ENCODE measurements at regions not wholly inside any gene's neighbourhood (a gene's known extent, or its start where the extent isn't known, plus 50 kb on each side); places are given as distances from the start of the nearest gene placed in this dataset.

DNA sequence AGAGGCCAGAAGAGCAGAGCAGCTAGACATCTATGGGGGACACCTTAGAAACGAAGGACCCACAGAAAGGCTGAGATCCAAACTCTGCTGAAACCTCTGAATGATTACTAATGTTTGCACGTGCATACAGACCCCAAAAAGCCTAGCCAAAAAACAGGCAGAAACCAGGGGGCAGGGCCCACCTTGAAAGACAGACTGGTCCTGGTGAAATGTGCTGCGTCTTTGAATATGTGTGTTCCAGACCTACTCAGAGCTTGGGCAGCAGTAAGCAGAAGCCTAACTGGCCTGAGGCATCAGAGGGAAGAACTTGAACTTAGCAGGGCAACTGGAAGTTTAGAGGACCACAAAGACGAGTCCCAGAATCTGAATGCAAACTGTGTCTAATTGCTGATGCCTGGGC is 251.8 kb downstream of the TEX36 start:
- H3K27me3 ChIP-seq (ENCODE audit: low read depth): no peaks in the 10 kb centered on the region
- no peaks in the 10 kb centered on the region for H3K4me1 ChIP-seq
- intact Hi-C loops (cut with DNase I): no loop called here
- ATAC-seq: no peak
- no peak overlapping the region for H3K4me3 ChIP-seq
- no peak for DNase-seq
- no peaks in the 10 kb centered on the region for H3K9me3 ChIP-seq
- H3K27ac ChIP-seq: no peak overlapping the region
- H3K36me3 ChIP-seq: no peaks in the 10 kb centered on the region
- TF ChIP-seq, protein P1, sequence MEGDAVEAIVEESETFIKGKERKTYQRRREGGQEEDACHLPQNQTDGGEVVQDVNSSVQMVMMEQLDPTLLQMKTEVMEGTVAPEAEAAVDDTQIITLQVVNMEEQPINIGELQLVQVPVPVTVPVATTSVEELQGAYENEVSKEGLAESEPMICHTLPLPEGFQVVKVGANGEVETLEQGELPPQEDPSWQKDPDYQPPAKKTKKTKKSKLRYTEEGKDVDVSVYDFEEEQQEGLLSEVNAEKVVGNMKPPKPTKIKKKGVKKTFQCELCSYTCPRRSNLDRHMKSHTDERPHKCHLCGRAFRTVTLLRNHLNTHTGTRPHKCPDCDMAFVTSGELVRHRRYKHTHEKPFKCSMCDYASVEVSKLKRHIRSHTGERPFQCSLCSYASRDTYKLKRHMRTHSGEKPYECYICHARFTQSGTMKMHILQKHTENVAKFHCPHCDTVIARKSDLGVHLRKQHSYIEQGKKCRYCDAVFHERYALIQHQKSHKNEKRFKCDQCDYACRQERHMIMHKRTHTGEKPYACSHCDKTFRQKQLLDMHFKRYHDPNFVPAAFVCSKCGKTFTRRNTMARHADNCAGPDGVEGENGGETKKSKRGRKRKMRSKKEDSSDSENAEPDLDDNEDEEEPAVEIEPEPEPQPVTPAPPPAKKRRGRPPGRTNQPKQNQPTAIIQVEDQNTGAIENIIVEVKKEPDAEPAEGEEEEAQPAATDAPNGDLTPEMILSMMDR (IDR thresholded peaks at IDR 0.05): no peak

GRCh38 chr10:125428054-125428453 is 254.9 kb downstream of the TEX36 start:
- TF ChIP-seq, protein P1 (IDR thresholded peaks at IDR 0.05): no peak
- intact Hi-C loops (cut with DNase I): no loop called here
- no peak overlapping the region for H3K27ac ChIP-seq

DNA sequence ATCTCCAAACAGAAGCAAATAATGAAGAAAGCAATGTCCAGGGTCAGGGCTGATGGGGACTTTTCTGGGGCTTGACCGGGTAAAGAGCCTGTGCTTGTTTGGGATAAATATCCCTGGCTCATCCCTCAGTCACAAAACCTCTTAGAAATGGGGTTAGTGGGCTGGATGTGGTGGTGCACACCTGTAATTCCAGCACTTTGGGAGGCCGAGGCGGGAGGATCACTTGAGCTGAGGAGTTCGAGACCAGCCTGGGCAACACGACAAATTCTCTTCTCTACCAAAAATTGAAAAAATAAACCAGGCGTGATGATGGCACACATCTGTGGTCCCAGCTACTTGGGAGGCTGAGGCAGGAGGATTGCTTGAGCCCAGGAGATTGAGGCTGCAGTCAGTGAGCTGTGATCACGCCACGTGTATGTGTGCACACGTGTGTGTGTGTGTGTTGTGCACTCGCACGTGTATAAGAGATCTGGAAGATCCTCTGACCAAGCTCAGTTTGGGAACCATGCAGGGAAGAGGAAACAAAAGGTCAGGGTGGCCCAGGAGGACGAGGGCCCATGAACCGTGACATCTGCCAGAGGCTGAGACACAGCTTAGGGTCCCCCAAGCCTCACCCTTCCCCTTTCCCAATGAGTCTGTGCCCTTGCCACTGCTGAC is 258.6 kb downstream of the TEX36 start:
- intact Hi-C loops (cut with DNase I): no loop called here

More at GRCh38 chr10:125428054-125428453, 254.9 kb downstream of the TEX36 start:
- Histone ChIP-seq H3K27me3 (ENCODE audit: low read depth) (no peaks in the 10 kb centered on the region), H3K36me3 (no peaks in the 10 kb centered on the region), H3K4me1 (no peaks in the 10 kb centered on the region), H3K9me3 (no peaks in the 10 kb centered on the region), H3K4me3 (no peak overlapping the region)
- ATAC-seq (no peak), DNase-seq (no peak)

GRCh38 chr10:125423569-125423968 is 259.4 kb downstream of the TEX36 start:
- H3K4me3 ChIP-seq: no peak overlapping the region
- DNase-seq (no peak), ATAC-seq (no peak)
- H3K9me3 ChIP-seq: no peaks in the 10 kb centered on the region
- no peaks in the 10 kb centered on the region for H3K36me3 ChIP-seq
- H3K27ac ChIP-seq: no peak overlapping the region
- TF ChIP-seq, protein P1 (IDR thresholded peaks at IDR 0.05): no peak
- H3K4me1 ChIP-seq: no peaks in the 10 kb centered on the region
- H3K27me3 ChIP-seq (ENCODE audit: low read depth): no peaks in the 10 kb centered on the region
- intact Hi-C loops (cut with DNase I): no loop called here

More for the DNA sequence above, 258.6 kb downstream of the TEX36 start:
- ATAC-seq (no peak), DNase-seq (no peak)
- H3K4me3 ChIP-seq: no peak overlapping the region
- TF ChIP-seq, protein P1 (IDR thresholded peaks at IDR 0.05): no peak
- no peak overlapping the region for H3K27ac ChIP-seq
- no peaks in the 10 kb centered on the region for H3K4me1 ChIP-seq
- no peaks in the 10 kb centered on the region for H3K9me3 ChIP-seq
- no peaks in the 10 kb centered on the region for H3K36me3 ChIP-seq
- no peaks in the 10 kb centered on the region for H3K27me3 ChIP-seq (ENCODE audit: low read depth)

DNA sequence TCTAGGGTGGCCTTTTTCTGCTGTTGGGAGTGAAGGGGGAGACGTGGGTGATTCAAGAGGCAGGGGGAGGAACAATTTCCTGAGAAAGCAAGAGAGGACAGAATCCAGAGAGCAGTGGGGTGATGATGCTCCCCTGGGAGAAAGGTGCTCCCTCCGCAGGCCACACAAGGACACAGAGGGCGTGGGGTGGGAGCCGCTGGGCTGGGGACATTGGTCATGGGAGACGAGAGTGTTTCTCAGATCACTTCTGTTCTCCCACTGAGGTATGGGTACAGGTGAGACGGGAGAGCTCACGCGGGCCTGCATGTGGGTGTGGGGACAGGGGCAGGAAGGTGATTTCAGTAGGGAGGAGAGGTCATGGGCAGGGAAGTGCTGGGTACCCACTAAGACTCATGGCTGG is 259.5 kb upstream of the CTBP2 start:
- no peak for DNase-seq
- TF ChIP-seq, protein P1 (IDR thresholded peaks at IDR 0.05): no peak
- ATAC-seq: no peak
- intact Hi-C loops (cut with DNase I): no loop called here
- H3K27ac ChIP-seq: no peak overlapping the region
- no peaks in the 10 kb centered on the region for H3K36me3 ChIP-seq
- peaks cover 4% of the 10 kb centered on the region for H3K27me3 ChIP-seq (ENCODE audit: low read depth)
- no peaks in the 10 kb centered on the region for H3K4me1 ChIP-seq
- H3K4me3 ChIP-seq: no peak overlapping the region
- no peaks in the 10 kb centered on the region for H3K9me3 ChIP-seq
